ENCODE measurements at regions not wholly inside any gene's neighbourhood (a gene's known extent, or its start where the extent isn't known, plus 50 kb on each side); places are given as distances from the start of the nearest gene placed in this dataset.

DNA sequence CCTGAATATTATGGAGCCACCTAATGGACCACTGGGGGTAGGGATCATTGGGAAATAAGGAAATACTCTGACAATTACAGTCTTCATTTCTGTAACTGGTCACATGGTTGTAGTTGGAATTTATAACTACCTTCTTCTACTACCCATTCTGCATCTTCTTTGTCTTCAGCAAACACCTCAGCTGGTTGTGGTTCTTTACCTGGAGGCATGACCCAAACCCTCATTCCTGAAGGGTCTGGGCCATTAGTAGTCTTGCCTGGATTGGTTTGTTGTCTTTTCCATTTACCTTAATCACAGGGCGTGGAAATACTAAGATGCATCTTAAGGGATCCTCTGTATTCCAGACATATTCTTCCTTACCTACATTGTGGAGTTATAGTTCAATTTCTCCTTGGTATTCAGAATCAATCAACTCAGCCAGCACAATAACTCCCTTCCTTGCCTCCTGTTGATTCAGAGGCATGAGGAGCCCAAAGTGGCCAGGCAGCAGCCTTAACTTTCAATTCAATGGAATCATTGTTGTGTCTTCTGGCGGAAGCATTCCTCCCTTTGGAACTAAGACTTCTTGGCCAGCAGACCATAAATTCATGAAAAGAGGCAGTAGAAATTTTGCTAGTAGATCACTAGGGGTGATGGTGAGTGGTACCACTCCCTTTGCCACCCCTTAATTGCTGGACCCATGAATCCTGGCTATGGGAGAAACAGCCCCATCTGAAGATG, 75.7 kb upstream of the RAP2C start (continued):
- TF ChIP-seq, protein P1, sequence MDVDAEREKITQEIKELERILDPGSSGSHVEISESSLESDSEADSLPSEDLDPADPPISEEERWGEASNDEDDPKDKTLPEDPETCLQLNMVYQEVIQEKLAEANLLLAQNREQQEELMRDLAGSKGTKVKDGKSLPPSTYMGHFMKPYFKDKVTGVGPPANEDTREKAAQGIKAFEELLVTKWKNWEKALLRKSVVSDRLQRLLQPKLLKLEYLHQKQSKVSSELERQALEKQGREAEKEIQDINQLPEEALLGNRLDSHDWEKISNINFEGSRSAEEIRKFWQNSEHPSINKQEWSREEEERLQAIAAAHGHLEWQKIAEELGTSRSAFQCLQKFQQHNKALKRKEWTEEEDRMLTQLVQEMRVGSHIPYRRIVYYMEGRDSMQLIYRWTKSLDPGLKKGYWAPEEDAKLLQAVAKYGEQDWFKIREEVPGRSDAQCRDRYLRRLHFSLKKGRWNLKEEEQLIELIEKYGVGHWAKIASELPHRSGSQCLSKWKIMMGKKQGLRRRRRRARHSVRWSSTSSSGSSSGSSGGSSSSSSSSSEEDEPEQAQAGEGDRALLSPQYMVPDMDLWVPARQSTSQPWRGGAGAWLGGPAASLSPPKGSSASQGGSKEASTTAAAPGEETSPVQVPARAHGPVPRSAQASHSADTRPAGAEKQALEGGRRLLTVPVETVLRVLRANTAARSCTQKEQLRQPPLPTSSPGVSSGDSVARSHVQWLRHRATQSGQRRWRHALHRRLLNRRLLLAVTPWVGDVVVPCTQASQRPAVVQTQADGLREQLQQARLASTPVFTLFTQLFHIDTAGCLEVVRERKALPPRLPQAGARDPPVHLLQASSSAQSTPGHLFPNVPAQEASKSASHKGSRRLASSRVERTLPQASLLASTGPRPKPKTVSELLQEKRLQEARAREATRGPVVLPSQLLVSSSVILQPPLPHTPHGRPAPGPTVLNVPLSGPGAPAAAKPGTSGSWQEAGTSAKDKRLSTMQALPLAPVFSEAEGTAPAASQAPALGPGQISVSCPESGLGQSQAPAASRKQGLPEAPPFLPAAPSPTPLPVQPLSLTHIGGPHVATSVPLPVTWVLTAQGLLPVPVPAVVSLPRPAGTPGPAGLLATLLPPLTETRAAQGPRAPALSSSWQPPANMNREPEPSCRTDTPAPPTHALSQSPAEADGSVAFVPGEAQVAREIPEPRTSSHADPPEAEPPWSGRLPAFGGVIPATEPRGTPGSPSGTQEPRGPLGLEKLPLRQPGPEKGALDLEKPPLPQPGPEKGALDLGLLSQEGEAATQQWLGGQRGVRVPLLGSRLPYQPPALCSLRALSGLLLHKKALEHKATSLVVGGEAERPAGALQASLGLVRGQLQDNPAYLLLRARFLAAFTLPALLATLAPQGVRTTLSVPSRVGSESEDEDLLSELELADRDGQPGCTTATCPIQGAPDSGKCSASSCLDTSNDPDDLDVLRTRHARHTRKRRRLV (CRISPR knock-in tag; IDR thresholded peaks at IDR 0.05), result no peak
- TF ChIP-seq HDAC6 (IDR thresholded peaks at IDR 0.05; ENCODE audit: low read depth, low read length), result no peak

DNA sequence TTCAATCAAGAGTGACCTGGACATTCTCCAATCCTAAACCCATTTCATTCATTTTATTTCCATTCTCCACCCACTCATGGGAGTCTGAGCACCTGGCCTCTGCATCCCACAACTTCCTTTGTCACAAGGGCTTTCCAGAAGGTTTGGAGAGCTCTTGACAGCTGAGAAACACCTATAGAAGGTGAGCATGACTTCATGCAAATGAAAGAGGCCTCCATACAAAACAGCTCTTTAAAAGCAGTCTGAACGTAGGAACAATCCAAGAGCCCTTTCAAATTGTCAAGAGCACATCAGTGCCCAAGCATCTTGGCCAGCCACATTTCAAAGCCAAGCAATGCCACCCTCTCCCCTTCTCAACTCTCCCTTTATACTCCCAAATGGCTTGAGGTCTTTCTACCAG, 74.9 kb upstream of the RAP2C start:
- no peak for FAIRE-seq
- WGBS (ENCODE audit: low lambda C conversion rate), result 100% methylated on average over 1 of the region's 1 CpG
- CTCF ChIA-PET (ENCODE audit: low intra/inter-chr PET ratio, low total read pairs), result interaction anchor here (1.8 kb wide), 1 partner anchor 321 kb away, joined by 8 read pairs; no protein-coding TSS in a partner anchor
- TF ChIP-seq ZFP36L1 (CRISPR knock-in tag; IDR thresholded peaks at IDR 0.05), result no peak
- TF ChIP-seq, protein P2, sequence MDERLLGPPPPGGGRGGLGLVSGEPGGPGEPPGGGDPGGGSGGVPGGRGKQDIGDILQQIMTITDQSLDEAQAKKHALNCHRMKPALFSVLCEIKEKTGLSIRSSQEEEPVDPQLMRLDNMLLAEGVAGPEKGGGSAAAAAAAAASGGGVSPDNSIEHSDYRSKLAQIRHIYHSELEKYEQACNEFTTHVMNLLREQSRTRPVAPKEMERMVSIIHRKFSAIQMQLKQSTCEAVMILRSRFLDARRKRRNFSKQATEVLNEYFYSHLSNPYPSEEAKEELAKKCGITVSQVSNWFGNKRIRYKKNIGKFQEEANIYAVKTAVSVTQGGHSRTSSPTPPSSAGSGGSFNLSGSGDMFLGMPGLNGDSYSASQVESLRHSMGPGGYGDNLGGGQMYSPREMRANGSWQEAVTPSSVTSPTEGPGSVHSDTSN (CRISPR knock-in tag; IDR thresholded peaks at IDR 0.05), result no peak
- TF ChIP-seq, protein P3, sequence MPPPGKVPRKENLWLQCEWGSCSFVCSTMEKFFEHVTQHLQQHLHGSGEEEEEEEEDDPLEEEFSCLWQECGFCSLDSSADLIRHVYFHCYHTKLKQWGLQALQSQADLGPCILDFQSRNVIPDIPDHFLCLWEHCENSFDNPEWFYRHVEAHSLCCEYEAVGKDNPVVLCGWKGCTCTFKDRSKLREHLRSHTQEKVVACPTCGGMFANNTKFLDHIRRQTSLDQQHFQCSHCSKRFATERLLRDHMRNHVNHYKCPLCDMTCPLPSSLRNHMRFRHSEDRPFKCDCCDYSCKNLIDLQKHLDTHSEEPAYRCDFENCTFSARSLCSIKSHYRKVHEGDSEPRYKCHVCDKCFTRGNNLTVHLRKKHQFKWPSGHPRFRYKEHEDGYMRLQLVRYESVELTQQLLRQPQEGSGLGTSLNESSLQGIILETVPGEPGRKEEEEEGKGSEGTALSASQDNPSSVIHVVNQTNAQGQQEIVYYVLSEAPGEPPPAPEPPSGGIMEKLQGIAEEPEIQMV (CRISPR knock-in tag; IDR thresholded peaks at IDR 0.05; ENCODE audit: low read depth), result no peak
- TF ChIP-seq, protein P4, sequence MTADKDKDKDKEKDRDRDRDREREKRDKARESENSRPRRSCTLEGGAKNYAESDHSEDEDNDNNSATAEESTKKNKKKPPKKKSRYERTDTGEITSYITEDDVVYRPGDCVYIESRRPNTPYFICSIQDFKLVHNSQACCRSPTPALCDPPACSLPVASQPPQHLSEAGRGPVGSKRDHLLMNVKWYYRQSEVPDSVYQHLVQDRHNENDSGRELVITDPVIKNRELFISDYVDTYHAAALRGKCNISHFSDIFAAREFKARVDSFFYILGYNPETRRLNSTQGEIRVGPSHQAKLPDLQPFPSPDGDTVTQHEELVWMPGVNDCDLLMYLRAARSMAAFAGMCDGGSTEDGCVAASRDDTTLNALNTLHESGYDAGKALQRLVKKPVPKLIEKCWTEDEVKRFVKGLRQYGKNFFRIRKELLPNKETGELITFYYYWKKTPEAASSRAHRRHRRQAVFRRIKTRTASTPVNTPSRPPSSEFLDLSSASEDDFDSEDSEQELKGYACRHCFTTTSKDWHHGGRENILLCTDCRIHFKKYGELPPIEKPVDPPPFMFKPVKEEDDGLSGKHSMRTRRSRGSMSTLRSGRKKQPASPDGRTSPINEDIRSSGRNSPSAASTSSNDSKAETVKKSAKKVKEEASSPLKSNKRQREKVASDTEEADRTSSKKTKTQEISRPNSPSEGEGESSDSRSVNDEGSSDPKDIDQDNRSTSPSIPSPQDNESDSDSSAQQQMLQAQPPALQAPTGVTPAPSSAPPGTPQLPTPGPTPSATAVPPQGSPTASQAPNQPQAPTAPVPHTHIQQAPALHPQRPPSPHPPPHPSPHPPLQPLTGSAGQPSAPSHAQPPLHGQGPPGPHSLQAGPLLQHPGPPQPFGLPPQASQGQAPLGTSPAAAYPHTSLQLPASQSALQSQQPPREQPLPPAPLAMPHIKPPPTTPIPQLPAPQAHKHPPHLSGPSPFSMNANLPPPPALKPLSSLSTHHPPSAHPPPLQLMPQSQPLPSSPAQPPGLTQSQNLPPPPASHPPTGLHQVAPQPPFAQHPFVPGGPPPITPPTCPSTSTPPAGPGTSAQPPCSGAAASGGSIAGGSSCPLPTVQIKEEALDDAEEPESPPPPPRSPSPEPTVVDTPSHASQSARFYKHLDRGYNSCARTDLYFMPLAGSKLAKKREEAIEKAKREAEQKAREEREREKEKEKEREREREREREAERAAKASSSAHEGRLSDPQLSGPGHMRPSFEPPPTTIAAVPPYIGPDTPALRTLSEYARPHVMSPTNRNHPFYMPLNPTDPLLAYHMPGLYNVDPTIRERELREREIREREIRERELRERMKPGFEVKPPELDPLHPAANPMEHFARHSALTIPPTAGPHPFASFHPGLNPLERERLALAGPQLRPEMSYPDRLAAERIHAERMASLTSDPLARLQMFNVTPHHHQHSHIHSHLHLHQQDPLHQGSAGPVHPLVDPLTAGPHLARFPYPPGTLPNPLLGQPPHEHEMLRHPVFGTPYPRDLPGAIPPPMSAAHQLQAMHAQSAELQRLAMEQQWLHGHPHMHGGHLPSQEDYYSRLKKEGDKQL (CRISPR knock-in tag; IDR thresholded peaks at IDR 0.05; ENCODE audit: low read depth), result no peak

More for the DNA sequence above, 74.9 kb upstream of the RAP2C start:
- in situ Hi-C loops (cut with HindIII; ENCODE audit: extremely low pct_ligation_motif_present, low pct_unique_long_range_greater_than_20kb) (loop anchor here (5.0 to 10.0 kb wide), 2 partner anchors 78 to 321 kb away; no protein-coding TSS in a partner anchor), intact Hi-C loops (cut with micrococcal nuclease; ENCODE audit: unreplicated experiment) (loop anchor here (10.0 kb wide), 1 partner anchor 191 kb away; the partner anchor contains the start of gene MBNL3)
- no TSS peak for BruUV-seq (replicated peaks)
- no peak for ATAC-seq
- Histone ChIP-seq H3K27me3 (ENCODE audit: control insufficient read depth in 1 of 2, insufficient read depth in 2 of 2, low read length in 2 of 2) (no peaks in the 10 kb centered on the region), H3K4me2 (ENCODE audit: low read depth, low read length) (no peak overlapping the region), H4K20me1 (ENCODE audit: insufficient read depth, low read length) (no peaks in the 10 kb centered on the region), H3K4me3 (replicated peaks in 1 of 3; ENCODE audit: insufficient read depth in 1 of 3, low read depth in 2 of 3, low read length in 3 of 3) (no peak overlapping the region), H3K9ac (ENCODE audit: insufficient read depth, low read depth, low read length) (no peak overlapping the region), H3K9me3 (ENCODE audit: low read length) (no peaks in the 10 kb centered on the region), H3K36me3 (replicated peaks in 1 of 2; ENCODE audit: control insufficient read depth in 1 of 2, insufficient read depth in 2 of 2, low read length in 2 of 2) (no peaks in the 10 kb centered on the region), H3K4me1 (ENCODE audit: insufficient read depth, low read length) (peaks cover 9% of the 10 kb centered on the region), H2AFZ (ENCODE audit: low read length) (no peak overlapping the region), H3K79me2 (ENCODE audit: insufficient read depth, low read length) (no peaks in the 10 kb centered on the region), H3K27ac (ENCODE audit: extremely low read length, insufficient read depth, low read length) (no peak overlapping the region)
- no peak for DNase-seq (ENCODE audit: low spot score)
- POLR2A ChIA-PET, result no interaction called here
